HT1080 (cell line): ENCODE measurements at regions not wholly inside any gene's neighbourhood (a gene's known extent, or its start where the extent isn't known, plus 50 kb on each side); places are given as distances from the start of the nearest gene placed in this dataset.
A peak's percentile ranks its signal among the peaks of the same experiment; 100 is the strongest.

Source experiments
- DNase-seq: peaks from one replicate; pipeline ENCODE4 v3.0.0-alpha.2; 2015; ENCODE audit warnings: low read depth

DNA sequence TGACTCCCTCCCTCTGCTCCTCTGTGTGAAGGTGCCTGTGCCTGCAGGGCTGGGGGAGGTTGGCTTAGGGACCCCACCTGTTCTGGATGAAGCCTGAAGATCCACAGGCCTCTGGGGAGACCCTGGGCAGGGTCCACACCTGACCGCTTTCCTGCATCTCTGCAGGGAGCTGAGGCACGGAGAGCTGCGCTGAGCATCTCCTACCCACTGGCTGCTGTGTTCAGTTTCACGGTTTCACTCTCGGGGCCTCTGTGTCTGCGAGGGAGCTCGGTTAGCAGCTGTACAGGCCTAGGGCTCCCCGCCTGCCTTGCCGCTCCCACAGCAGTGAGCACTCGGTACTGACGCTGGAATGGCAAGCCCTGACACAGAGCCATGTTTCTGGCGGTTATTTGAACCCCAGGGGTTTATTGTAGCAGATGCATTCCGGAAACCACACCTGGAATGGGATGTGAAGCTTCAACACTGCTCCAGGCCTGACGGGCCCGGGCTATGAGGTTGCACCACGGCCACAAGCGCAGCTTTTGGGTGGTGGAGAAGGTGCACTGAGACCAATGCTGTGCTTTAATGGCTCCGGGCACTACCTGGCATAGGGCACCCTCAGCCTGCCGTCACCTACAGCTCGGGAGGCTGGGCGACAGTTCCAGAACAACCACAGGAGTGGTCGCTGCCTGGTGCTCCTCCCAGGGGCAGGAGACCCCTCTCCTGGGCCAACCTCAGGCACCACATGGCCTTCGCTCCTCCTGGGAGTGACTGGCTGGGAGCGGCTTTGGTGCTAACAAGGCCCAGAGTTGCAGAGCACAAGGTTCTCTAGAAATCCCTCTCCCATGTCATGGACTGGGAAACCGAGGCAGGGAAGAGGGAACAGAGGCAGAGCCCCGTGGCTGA lies 257.9 kb downstream of the NDUFA10 start:
- DNase-seq = no peak

DNA sequence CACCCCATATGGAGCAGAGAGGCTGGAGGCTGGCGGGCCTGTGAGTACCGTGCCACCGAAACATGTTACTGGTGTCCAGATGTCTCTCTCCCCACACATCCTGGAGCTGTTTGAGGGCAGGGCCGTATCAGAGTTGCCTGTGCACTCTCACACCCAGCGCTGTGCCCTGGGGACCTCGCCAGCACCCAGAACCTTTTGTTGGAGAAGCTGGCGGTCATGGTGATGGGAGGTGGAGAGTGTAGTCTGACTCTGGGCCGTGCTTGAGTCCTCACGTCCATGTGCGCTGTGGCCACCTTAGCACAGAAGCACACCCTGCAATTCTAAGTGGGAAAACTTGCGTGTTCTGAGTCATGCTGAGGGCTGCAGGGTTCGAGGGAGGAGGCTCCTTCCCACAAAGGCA lies 259.2 kb downstream of the NDUFA10 start:
- no peak for DNase-seq

DNA sequence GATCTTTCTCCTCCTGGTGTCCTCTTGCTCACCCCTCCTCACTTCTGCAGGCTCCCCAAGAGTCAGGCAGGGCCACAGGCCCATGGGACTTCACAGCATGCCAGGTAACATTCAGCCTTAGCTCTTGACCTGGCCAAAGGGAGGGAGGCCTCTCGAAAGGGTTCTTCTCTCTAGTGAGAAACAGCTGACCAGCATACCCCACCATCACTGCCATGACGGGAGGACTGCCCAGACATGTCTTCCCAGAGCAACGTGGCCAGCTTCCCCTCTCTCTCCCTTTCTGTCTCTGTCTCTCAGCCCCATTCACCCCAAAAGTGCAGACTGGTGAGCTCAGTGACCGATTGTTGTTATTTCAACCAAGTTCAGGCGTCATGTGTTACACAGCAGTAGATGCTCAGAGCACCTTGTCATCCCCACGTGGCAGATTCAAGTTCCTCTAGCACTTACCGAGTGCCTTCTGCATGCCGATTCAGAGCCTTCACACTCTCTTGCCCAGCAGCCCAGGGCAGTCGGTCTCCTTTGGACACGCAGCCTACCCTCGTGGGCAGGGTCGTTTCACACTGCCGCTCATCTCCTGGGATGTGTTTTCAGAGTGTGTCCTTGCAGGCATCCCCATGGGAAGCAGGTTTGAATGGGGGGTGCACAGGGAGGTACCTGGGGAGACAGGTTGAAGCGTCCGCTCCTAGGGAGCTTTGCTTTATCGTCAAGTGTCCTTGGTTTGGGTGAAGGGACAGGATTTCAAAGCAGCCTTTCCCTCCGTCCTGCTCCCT lies 259.9 kb downstream of the NDUFA10 start:
- DNase-seq = no peak

DNA sequence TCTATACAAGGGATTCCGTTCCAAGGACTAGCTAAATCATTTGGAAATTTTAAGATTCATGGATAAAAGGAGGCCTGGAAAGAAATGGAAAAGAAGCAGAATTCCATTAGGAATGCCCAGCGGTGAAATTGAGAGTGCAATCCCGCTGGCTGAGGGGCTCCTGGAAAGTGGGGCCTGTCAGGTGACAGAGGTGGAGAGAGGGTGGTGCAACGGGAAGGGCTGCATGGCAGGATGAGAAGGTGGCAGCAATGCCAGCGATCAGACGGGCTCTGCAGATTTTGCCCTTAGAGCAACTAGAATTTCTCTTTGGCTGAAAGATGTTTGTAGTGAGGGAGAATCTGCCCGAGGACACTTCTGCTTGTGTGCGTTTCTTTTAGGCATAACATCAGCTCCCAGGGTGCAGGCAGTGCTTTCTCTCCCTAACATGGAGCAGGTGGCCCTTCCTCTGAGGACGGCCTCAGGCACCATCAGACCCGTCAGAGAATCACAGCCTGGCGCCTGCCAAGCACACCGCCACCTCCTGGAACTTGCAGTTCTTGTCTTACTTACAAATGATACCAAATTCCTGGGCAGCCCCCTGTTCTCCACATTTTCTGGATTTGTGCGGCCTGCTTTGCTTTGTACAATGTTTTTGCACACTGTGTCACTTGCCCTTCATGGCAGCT lies 261.6 kb downstream of the NDUFA10 start:
- DNase-seq = no peak

DNA sequence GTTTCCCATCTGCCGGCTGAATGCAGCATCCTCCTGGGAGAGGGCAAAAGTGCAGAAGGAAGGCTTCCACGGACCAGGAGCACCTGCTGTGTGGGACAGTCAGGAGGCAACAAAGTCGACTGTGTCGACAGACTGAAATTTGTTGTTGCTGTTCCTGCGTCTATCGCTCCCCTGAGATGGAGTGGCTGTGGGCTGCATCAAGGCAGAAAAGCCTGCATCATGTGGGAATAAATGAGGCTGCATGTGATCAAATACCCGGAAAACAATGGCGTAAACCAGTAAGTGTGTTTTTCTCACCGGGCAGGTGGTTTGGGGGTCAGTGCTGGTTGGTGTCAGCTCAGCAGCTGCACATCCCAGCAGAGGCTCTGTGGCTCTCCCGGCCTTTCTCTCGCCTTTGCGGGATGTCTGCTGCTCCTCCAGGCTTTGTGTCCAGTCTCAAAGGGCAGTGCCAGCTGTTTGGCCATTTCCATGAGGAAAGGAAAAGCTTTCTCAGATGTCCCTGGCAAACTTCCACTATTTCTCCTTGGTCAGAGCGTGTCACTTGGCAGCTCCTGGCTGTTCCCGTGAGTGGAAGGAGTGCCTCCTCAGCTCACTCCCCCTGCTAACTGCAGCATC lies 262.4 kb downstream of the NDUFA10 start:
- DNase-seq = no peak

DNA sequence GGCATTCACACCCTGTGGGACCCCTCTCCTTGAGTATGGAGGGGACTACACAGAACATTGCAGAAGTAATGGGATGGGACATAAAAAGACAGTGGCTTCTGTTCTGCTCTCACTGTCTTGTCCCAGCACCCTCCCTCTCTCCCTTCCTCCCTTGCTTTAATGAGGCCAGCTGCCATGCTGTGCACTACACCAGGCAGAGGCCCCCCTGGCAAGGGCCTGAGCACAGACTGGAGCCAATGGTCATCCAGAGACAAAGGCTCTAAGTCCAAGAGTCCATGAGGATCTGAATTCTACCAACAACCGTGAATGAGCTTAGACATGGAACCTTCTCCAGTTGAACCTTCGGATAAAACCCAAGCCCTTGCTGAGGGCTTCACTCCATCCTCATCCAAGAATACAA lies 263.0 kb downstream of the NDUFA10 start:
- no peak for DNase-seq

DNA sequence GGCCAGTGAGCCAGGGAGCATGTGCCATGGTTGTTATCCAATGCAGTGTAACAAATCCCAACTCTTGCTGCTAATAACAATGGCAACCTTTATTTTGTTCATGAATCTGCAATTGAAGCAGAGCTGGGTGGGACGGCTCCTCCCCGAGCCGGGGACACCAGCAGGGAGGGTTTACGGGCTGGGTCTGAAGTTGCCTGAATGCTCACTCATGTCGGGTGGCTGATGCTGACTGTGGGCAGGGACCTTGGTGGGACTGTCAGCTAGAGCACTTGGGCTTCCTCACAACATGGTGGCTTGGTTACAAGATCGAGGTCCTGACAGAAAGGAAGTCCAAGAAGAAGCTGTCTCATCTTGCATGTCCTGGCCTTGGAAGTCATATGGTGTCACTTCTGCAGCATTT lies 264.5 kb downstream of the NDUFA10 start:
- DNase-seq = no peak

DNA sequence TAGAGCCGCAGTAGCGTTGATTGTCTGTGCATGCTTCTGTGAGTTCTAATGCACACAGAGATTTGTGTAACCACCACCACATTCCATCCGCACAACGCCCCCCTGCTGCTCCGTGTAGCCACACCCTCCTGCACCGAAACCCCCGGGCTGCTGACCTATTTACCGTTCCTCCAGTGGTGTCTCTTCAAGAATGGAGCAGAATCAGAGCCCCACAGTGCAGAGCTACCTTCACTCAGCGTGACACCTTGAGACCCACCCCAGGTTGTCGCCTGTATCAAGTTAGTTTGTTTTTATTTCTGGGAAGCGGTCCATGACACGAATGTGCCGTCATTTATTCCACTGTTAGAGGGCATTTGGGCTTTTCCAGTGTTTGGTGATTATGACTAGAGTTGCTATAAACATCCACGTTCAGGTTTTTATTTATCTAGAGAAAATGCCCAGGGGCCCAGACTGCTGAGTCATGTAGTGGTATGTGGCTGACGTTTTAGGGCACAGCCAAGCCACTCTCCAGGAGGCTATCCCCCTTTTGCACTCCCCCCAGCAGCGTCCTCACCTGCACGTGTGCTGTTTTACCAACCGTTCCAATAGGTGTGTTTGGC lies 266.8 kb downstream of the NDUFA10 start:
- DNase-seq = peak; percentile 27

DNA sequence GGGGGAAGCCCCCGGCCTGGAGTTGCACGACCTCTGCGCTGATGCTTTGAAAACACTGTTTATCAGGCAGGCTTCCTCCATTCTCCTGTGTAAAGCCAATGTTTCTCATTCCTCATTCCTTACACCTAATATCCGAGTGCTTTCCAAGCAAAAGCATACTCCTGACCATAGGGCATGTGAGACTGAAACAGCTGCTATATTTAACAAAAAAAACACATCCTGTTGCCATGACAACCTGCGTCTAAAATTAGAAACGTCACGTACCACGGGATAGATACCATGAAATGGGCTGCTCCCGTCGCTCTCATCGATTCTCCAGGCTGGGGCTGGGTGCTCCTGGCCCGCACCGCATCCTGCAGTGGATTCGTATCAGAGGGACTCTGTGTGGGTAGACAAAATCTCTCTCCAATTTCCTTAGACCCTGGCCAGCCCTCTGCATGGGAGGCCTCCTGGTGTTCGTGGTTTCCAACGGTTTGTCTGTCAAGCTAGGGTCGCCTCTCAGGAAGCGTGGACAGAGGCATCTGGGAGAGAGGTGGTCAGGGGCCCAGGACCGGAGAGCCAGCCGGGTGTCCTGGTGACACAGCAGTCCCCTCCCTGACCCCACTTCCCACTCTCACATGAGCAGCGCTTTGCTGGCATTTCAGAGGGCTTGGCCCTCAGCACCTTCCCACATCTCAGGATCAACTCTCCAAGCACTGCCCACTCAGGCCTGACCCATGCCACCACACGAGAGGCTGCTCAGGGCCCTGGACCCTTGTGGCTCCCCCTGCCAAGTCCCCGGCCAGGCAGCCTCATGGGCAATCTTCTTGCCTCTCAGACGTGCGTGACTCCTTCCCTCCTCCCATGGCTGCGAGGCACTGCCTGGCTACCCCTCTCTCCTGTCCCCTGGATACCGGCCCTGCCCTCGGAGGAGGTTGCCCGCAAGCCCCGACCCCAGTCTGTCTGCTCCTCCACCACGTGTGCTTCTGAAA lies 268.1 kb downstream of the NDUFA10 start:
- no peak for DNase-seq

DNA sequence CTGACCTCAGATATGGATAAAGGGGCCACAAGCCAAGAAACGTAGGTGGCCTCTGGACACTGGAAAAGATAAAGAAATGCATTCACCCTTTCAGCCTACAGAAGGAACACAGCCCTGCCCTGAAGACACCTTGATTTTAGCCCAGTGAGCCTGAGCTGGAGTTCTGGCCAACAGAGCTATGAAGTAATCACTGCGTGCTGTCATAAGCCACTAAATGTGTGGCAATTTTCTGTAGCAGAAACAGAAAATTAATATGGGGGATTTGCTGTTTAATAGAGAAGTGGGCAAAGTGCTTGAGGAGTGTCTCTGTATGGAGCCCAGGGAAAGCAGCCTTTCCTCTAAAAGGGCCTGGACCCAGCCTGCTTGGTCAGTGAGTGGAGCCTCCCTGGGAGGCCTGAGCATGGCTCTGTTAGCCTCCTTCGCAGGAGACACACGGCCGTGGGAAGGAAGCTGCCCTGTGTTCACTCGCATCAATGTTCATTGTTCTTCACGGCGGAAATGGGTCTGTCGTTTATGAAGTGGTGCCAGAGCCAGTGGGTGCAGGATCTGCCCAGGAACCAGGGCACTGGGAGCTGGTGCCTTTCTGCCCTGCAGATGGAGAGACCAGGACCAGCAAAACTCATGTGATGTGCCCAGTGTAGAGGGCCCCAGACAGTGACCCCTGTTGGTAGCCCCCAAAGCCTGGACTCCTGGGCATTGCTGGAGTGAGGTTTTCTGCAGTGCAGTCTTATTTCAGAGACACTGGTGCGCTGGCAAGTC lies 268.9 kb downstream of the NDUFA10 start:
- DNase-seq = no peak

DNA sequence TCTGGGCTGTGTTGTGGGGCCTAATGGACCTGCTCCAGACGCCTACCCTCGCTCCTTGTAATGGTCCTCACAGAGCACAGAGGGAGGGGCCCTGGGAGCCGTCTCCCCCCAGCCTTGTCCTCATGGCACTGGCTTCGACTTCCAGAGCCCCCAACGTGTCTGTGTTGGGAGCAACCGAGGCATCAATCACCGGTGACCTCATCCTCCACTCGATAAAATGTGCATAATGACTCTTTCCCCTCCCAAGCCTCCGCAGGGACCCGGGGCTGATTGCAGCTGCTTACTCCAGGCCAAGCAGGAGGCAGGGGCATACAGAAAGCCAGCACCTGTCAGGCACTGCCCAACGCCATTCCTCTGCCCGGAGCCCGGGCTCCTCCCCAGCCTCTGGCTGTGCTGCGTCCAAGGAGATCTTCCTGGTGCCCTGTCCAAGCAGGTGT lies 271.7 kb downstream of the NDUFA10 start:
- no peak for DNase-seq

DNA sequence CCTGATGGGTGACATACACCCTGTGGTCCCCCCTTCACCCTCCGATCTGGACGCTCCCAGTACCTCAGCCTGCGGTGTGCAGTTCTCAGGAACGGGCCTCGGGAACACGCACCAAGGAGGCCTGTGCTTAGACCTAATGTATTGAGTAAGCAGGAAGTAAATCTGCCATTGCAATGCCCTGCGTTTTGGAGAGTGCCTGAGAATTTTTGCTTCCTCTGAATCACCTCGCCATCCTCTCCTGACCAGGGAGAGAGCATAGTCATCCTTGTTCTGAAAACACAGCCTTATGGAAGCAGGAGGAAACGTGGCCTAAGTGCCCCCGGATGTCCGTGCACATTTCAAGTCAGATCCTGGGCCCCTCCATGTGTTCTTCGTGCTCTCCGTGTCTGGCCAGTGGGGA lies 272.2 kb downstream of the NDUFA10 start:
- peak; percentile 56 for DNase-seq

DNA sequence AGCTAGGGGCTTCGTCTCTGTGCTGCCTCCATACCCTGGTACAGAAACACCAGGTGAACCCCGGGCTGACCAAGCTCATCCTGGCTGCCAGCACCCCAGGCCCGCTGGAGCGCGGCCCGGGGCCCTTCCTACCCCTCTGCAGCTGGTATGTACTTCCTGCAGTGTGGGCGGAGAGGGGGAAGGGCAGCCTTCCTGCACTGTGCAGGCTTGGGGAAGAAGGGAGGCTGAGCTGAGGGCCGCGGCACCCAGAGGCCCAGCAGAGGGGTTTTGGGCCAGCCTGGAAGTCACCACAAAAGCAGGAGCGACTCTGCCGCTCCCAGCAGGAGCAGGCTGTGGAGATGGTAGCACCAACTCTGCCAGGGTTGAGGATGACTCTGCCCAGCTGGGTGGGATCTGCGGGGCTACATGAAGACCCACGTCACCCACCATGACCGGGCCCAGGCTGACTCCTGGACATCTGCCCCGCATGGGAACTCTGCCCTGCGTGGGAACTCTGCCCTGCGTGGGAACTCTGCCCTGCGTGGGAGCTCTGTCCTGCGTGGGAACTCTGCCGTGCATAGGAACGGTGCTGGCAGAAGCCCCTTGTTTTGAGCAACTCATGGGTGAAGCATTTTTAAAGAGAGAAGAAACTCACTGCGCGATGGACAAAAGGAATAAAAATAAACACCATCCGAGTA lies 273.3 kb downstream of the NDUFA10 start:
- no peak for DNase-seq

DNA sequence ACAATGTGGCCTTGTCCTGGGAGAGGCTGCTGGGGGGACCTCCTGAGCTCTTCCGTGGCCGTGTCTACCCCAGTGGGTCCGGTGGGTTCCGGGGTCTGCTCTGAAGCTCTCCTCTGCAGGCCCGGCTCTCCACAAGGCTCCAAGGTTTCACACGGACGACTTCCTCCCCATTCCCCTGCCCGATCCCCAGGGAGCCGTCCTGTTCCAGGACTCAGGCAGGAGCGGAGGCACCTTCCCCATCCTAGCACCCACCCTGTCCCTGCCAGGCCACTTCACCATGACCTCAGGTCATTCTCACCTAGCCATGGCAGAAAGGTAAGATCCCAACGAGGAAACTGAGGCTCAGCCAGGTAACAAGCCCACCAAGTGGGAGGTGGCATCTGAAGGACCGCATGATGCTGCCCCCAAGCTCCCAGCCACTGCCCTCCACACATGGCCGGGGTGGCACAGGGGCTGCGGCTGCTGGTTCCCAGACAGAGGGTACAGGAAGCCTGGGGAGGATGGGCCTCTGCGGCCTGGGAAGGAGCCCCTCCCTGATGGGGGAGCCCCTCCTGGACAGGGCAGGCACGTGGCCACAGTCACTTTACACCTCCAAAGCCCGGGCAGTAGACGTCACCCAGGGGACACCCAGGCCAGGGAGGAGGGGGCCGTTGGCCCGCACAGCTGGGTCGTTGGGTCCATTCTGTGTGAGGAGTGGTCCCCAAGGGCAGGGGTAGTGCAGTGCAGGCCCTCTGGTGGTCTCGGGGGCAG lies 274.0 kb downstream of the NDUFA10 start:
- DNase-seq = no peak

DNA sequence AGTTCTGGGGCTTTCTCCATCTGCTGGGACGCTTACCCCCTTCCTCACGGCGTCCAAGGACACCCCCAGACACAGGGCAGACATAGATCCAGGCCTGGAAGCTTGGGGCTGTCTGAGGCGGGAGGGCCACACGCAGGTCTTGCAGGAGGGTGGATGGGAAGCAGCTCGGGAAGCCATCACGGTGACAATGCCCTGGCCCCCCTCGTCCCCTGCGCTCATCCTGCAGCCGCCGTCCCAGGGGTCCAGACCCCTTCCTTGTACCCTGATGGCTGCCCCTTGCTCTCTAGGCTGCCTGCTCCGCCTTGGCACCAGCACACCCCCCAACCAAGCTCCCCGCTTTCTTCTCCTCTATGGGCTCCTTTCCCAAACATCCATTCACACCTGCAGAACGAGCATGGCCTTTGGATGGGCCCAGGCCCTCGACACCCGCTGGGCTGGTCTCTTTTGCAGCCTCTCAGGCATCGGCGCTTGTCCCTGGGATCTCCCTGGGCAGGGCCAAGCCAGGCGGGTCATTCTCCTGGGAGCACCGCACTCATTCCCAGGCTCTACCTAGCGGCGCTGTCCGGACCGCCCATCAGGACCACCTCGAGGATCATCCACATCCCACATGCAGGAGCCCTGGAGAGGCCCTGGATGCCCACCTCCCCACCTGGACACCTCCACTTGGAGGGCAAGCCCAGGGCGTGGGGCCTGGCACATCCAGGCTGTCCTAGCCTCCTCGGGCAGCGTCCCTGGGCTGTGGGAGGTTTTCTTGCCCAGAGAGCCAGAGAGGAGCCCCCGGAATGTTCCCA lies 274.9 kb downstream of the NDUFA10 start:
- DNase-seq = no peak

DNA sequence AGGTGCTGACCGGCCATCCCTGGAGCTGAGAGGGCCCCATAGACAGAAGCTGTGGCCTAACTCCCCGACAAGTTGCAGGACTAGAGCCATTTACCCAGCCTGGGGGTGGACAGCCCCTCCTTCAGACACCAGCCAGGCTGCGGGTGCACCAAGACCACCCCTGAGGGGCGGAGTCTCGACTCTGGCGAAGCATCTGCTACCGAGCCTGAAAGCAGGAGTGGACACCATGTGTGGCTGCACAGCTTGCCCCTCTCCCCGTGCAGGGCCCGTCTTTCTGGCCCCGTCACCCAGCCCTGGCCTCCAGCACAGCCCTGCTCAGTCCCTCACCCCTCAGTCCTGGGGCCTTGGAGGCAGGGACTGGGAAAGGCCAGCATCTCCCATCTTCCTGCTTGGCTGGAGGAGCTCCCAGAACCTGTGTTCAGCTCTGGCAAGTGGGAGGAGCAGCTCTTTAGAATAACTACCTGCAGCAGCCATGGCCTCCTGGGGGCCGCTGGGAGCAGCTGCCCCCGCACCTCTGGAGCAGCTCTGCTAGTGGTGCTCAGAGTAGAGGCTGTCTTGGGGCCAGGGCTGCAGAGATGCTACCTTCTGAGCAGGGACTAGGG lies 275.8 kb downstream of the NDUFA10 start:
- DNase-seq = no peak

DNA sequence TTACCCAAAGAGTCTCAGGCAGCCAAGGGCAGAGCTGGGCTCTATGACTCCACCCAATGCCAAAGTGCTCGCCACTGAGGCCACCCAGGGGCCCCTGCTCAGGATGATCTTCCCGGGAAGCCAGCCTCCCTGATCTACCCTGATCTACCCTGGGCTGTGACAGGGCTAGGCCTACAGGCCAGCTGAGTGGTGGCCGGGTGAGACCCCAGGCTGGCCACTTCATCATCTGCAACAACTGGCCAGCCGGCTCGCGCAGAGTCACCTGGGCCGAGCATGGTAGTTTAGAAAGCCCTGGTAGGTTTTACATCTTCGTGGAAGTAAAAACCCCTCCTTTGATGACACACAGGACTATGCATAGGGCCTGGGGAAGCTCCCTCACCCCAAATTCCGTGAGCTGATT lies 276.3 kb downstream of the NDUFA10 start:
- no peak for DNase-seq
